Putamen (tissue), 1 donor: ENCODE measurements at regions not wholly inside any gene's neighbourhood (a gene's known extent, or its start where the extent isn't known, plus 50 kb on each side); places are given as distances from the start of the nearest gene placed in this dataset.
"Not testable (repeated sequence)": the region's sequence is repeated elsewhere in the genome, so short reads cannot be mapped to it uniquely, and the experiment has no call there.

Source experiments
- DNase-seq: peaks from one replicate; pipeline ENCODE4 v3.0.0-alpha.2; 2016; ENCODE audit warnings: low spot score

GRCh38 chr4:38383646-38384121, 280.3 kb upstream of the KLF3 start:
- no peak for DNase-seq

GRCh38 chr4:38385093-38386004, 278.6 kb upstream of the KLF3 start:
- DNase-seq: no peak

- DNase-seq: no peak
These were observed 277.9 kb upstream of the KLF3 start for GRCh38 chr4:38386005-38386551.

GRCh38 chr4:38386654-38387188, 277.3 kb upstream of the KLF3 start:
- DNase-seq: no peak

GRCh38 chr4:38387348-38387747, 276.7 kb upstream of the KLF3 start:
- DNase-seq: no peak

- DNase-seq: no peak
These were observed 276.2 kb upstream of the KLF3 start for GRCh38 chr4:38387819-38388218.

GRCh38 chr4:38388907-38389306, 275.1 kb upstream of the KLF3 start:
- DNase-seq: not testable (repeated sequence)

- no peak for DNase-seq
These were observed 272.9 kb upstream of the KLF3 start for GRCh38 chr4:38390969-38391545.

GRCh38 chr4:38392223-38392855, 271.7 kb upstream of the KLF3 start:
- DNase-seq: no peak

GRCh38 chr4:38396091-38396490, 267.9 kb upstream of the KLF3 start:
- no peak for DNase-seq

- DNase-seq: no peak
These were observed 267.0 kb upstream of the KLF3 start for GRCh38 chr4:38396845-38397547.

- no peak for DNase-seq
These were observed 263.1 kb upstream of the KLF3 start for GRCh38 chr4:38400946-38401345.

GRCh38 chr4:38406243-38406642, 257.8 kb upstream of the KLF3 start:
- no peak for DNase-seq

- no peak for DNase-seq
These were observed 254.1 kb upstream of the KLF3 start for GRCh38 chr4:38409852-38410251.

- DNase-seq: no peak
These were observed 252.9 kb upstream of the KLF3 start for GRCh38 chr4:38411092-38411491.

GRCh38 chr4:38411981-38412536, 251.9 kb upstream of the KLF3 start:
- no peak for DNase-seq

- DNase-seq: no peak
These were observed 250.3 kb upstream of the KLF3 start for GRCh38 chr4:38413524-38414341.

- no peak for DNase-seq
These were observed 249.6 kb upstream of the KLF3 start for GRCh38 chr4:38414410-38414809.

- DNase-seq: no peak
These were observed 248.3 kb upstream of the KLF3 start for GRCh38 chr4:38415682-38416081.

- DNase-seq: no peak
These were observed 247.5 kb upstream of the KLF3 start for GRCh38 chr4:38416450-38417014.
